ENCODE measurements at regions not wholly inside any gene's neighbourhood (a gene's known extent, or its start where the extent isn't known, plus 50 kb on each side); places are given as distances from the start of the nearest gene placed in this dataset.

- TF ChIP-seq CTCF (conservative IDR thresholded peaks at IDR 0.05; ENCODE audit: control insufficient read depth, insufficient read depth, low read depth, low read length) = no peak
- DNase-seq (ENCODE audit: low read depth) = peak; percentile 17
Observed at GRCh38 chr2:41886757-41887156, 161.1 kb upstream of the PKDCC start.

GRCh38 chr2:41890341-41890740 lies 157.5 kb upstream of the PKDCC start:
- no peak overlapping the region for H3K4me3 ChIP-seq (ENCODE audit: control insufficient read depth, low read depth, low read length)
- TF ChIP-seq CTCF (conservative IDR thresholded peaks at IDR 0.05; ENCODE audit: control insufficient read depth, insufficient read depth, low read depth, low read length) = no peak
- DNase-seq (ENCODE audit: low read depth) = no peak

More at GRCh38 chr2:41886757-41887156, 161.1 kb upstream of the PKDCC start:
- H3K4me3 ChIP-seq (ENCODE audit: control insufficient read depth, low read depth, low read length) = no peak overlapping the region

GRCh38 chr2:41892476-41892875 lies 155.3 kb upstream of the PKDCC start:
- no peak overlapping the region for H3K4me3 ChIP-seq (ENCODE audit: control insufficient read depth, low read depth, low read length)
- no peak for TF ChIP-seq CTCF (conservative IDR thresholded peaks at IDR 0.05; ENCODE audit: control insufficient read depth, insufficient read depth, low read depth, low read length)
- DNase-seq (ENCODE audit: low read depth) = no peak

- no peak for TF ChIP-seq CTCF (conservative IDR thresholded peaks at IDR 0.05; ENCODE audit: control insufficient read depth, insufficient read depth, low read depth, low read length)
- H3K4me3 ChIP-seq (ENCODE audit: control insufficient read depth, low read depth, low read length) = no peak overlapping the region
- no peak for DNase-seq (ENCODE audit: low read depth)
Observed at GRCh38 chr2:41894563-41895333, 153.1 kb upstream of the PKDCC start.

- no peak overlapping the region for H3K4me3 ChIP-seq (ENCODE audit: control insufficient read depth, low read depth, low read length)
- DNase-seq (ENCODE audit: low read depth) = no peak
- no peak for TF ChIP-seq CTCF (conservative IDR thresholded peaks at IDR 0.05; ENCODE audit: control insufficient read depth, insufficient read depth, low read depth, low read length)
Observed at GRCh38 chr2:41895334-41895664, 152.5 kb upstream of the PKDCC start.

GRCh38 chr2:41896186-41896846 lies 151.5 kb upstream of the PKDCC start:
- DNase-seq (ENCODE audit: low read depth) = no peak
- no peak overlapping the region for H3K4me3 ChIP-seq (ENCODE audit: control insufficient read depth, low read depth, low read length)
- no peak for TF ChIP-seq CTCF (conservative IDR thresholded peaks at IDR 0.05; ENCODE audit: control insufficient read depth, insufficient read depth, low read depth, low read length)

All from fibroblast of mammary gland (primary cell).